ENCODE measurements at regions not wholly inside any gene's neighbourhood (a gene's known extent, or its start where the extent isn't known, plus 50 kb on each side); places are given as distances from the start of the nearest gene placed in this dataset.

DNA sequence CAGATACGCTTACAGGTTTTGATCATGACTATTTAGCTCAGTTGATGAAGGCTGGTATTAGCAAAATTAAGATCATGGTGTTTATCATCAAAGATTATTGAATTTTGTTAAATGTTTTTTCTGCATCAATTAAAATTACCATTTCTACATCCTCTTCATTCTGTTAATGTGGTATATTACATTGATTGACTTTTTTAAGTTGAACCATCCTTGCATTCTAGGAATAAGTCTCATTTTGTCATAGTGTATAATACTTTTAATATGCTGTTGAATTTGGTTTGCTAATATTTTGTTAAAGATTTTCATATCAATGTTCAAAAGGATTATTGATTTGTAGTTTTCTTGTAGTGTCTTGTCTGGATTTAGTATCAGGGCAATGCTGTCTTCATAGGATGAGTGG, 142.4 kb downstream of the LYPLAL1 start:
- Mint-ChIP-seq H3K9me3 (peaks cover 5% of the 10 kb centered on the region; the same call in 1 of the 2 replicates), H3K4me3 (no peak overlapping the region), H3K27ac (no peak overlapping the region), H3K36me3 (no peaks in the 10 kb centered on the region), H3K4me1 (no peaks in the 10 kb centered on the region), H3K27me3 (ENCODE audit: low read depth) (no peaks in the 10 kb centered on the region)
- DNase-seq (ENCODE audit: low spot score) (no peak), ATAC-seq (no peak)
- ChIA-PET POLR2A (no interaction called here), CTCF (interaction anchor here (1.4 kb wide), 1 partner anchor 70 kb away, joined by 5 read pairs; no protein-coding TSS in a partner anchor)
- TF ChIP-seq CREB1 (CRISPR knock-in tag; IDR thresholded peaks at IDR 0.05) (no peak), MXD4 (CRISPR knock-in tag; IDR thresholded peaks at IDR 0.05; ENCODE audit: borderline replicate concordance) (no peak), ZBTB21 (CRISPR knock-in tag; IDR thresholded peaks at IDR 0.05; ENCODE audit: borderline replicate concordance) (no peak), NFYB (CRISPR knock-in tag; conservative IDR thresholded peaks at IDR 0.05; ENCODE audit: low read depth) (no peak), GTF2I (CRISPR knock-in tag; conservative IDR thresholded peaks at IDR 0.05) (no peak), FOXP1 (CRISPR knock-in tag; IDR thresholded peaks at IDR 0.05; ENCODE audit: borderline replicate concordance) (no peak), CBFB (CRISPR knock-in tag; IDR thresholded peaks at IDR 0.05; ENCODE audit: low read depth) (no peak), GRHL2 (CRISPR knock-in tag; IDR thresholded peaks at IDR 0.05; ENCODE audit: insufficient replicate concordance, severe bottlenecking) (no peak), NR3C1 (CRISPR knock-in tag; conservative IDR thresholded peaks at IDR 0.05; ENCODE audit: low read depth) (no peak), FOXK1 (CRISPR knock-in tag; IDR thresholded peaks at IDR 0.05) (no peak), RORB (CRISPR knock-in tag; IDR thresholded peaks at IDR 0.05) (no peak), SMAD3 (CRISPR knock-in tag; IDR thresholded peaks at IDR 0.05; ENCODE audit: borderline replicate concordance) (no peak), NFE2L1 (CRISPR knock-in tag; IDR thresholded peaks at IDR 0.05) (no peak), JAZF1 (CRISPR knock-in tag; IDR thresholded peaks at IDR 0.05) (no peak)
- TF ChIP-seq, protein P1, sequence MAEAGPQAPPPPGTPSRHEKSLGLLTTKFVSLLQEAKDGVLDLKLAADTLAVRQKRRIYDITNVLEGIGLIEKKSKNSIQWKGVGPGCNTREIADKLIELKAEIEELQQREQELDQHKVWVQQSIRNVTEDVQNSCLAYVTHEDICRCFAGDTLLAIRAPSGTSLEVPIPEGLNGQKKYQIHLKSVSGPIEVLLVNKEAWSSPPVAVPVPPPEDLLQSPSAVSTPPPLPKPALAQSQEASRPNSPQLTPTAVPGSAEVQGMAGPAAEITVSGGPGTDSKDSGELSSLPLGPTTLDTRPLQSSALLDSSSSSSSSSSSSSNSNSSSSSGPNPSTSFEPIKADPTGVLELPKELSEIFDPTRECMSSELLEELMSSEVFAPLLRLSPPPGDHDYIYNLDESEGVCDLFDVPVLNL (CRISPR knock-in tag; IDR thresholded peaks at IDR 0.05; ENCODE audit: borderline replicate concordance, low read depth) = no peak
- TF ChIP-seq, protein P2, sequence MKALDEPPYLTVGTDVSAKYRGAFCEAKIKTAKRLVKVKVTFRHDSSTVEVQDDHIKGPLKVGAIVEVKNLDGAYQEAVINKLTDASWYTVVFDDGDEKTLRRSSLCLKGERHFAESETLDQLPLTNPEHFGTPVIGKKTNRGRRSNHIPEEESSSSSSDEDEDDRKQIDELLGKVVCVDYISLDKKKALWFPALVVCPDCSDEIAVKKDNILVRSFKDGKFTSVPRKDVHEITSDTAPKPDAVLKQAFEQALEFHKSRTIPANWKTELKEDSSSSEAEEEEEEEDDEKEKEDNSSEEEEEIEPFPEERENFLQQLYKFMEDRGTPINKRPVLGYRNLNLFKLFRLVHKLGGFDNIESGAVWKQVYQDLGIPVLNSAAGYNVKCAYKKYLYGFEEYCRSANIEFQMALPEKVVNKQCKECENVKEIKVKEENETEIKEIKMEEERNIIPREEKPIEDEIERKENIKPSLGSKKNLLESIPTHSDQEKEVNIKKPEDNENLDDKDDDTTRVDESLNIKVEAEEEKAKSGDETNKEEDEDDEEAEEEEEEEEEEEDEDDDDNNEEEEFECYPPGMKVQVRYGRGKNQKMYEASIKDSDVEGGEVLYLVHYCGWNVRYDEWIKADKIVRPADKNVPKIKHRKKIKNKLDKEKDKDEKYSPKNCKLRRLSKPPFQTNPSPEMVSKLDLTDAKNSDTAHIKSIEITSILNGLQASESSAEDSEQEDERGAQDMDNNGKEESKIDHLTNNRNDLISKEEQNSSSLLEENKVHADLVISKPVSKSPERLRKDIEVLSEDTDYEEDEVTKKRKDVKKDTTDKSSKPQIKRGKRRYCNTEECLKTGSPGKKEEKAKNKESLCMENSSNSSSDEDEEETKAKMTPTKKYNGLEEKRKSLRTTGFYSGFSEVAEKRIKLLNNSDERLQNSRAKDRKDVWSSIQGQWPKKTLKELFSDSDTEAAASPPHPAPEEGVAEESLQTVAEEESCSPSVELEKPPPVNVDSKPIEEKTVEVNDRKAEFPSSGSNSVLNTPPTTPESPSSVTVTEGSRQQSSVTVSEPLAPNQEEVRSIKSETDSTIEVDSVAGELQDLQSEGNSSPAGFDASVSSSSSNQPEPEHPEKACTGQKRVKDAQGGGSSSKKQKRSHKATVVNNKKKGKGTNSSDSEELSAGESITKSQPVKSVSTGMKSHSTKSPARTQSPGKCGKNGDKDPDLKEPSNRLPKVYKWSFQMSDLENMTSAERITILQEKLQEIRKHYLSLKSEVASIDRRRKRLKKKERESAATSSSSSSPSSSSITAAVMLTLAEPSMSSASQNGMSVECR (CRISPR knock-in tag; IDR thresholded peaks at IDR 0.05; ENCODE audit: borderline replicate concordance) = no peak
- TF ChIP-seq, protein P3, sequence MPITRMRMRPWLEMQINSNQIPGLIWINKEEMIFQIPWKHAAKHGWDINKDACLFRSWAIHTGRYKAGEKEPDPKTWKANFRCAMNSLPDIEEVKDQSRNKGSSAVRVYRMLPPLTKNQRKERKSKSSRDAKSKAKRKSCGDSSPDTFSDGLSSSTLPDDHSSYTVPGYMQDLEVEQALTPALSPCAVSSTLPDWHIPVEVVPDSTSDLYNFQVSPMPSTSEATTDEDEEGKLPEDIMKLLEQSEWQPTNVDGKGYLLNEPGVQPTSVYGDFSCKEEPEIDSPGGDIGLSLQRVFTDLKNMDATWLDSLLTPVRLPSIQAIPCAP (CRISPR knock-in tag; IDR thresholded peaks at IDR 0.05) = no peak
- TF ChIP-seq, protein P4, sequence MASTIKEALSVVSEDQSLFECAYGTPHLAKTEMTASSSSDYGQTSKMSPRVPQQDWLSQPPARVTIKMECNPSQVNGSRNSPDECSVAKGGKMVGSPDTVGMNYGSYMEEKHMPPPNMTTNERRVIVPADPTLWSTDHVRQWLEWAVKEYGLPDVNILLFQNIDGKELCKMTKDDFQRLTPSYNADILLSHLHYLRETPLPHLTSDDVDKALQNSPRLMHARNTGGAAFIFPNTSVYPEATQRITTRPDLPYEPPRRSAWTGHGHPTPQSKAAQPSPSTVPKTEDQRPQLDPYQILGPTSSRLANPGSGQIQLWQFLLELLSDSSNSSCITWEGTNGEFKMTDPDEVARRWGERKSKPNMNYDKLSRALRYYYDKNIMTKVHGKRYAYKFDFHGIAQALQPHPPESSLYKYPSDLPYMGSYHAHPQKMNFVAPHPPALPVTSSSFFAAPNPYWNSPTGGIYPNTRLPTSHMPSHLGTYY (CRISPR knock-in tag; IDR thresholded peaks at IDR 0.05) = no peak
- TF ChIP-seq, protein P5, sequence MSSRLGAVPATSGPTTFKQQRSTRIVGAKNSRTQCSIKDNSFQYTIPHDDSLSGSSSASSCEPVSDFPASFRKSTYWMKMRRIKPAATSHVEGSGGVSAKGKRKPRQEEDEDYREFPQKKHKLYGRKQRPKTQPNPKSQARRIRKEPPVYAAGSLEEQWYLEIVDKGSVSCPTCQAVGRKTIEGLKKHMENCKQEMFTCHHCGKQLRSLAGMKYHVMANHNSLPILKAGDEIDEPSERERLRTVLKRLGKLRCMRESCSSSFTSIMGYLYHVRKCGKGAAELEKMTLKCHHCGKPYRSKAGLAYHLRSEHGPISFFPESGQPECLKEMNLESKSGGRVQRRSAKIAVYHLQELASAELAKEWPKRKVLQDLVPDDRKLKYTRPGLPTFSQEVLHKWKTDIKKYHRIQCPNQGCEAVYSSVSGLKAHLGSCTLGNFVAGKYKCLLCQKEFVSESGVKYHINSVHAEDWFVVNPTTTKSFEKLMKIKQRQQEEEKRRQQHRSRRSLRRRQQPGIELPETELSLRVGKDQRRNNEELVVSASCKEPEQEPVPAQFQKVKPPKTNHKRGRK (CRISPR knock-in tag; IDR thresholded peaks at IDR 0.05; ENCODE audit: borderline replicate concordance) = no peak
- TF ChIP-seq, protein P6, sequence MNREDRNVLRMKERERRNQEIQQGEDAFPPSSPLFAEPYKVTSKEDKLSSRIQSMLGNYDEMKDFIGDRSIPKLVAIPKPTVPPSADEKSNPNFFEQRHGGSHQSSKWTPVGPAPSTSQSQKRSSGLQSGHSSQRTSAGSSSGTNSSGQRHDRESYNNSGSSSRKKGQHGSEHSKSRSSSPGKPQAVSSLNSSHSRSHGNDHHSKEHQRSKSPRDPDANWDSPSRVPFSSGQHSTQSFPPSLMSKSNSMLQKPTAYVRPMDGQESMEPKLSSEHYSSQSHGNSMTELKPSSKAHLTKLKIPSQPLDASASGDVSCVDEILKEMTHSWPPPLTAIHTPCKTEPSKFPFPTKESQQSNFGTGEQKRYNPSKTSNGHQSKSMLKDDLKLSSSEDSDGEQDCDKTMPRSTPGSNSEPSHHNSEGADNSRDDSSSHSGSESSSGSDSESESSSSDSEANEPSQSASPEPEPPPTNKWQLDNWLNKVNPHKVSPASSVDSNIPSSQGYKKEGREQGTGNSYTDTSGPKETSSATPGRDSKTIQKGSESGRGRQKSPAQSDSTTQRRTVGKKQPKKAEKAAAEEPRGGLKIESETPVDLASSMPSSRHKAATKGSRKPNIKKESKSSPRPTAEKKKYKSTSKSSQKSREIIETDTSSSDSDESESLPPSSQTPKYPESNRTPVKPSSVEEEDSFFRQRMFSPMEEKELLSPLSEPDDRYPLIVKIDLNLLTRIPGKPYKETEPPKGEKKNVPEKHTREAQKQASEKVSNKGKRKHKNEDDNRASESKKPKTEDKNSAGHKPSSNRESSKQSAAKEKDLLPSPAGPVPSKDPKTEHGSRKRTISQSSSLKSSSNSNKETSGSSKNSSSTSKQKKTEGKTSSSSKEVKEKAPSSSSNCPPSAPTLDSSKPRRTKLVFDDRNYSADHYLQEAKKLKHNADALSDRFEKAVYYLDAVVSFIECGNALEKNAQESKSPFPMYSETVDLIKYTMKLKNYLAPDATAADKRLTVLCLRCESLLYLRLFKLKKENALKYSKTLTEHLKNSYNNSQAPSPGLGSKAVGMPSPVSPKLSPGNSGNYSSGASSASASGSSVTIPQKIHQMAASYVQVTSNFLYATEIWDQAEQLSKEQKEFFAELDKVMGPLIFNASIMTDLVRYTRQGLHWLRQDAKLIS (CRISPR knock-in tag; IDR thresholded peaks at IDR 0.05; ENCODE audit: borderline replicate concordance) = no peak
